ENCODE measurements at regions not wholly inside any gene's neighbourhood (a gene's known extent, or its start where the extent isn't known, plus 50 kb on each side); places are given as distances from the start of the nearest gene placed in this dataset.
"Not testable (repeated sequence)": the region's sequence is repeated elsewhere in the genome, so short reads cannot be mapped to it uniquely, and the experiment has no call there.

DNA sequence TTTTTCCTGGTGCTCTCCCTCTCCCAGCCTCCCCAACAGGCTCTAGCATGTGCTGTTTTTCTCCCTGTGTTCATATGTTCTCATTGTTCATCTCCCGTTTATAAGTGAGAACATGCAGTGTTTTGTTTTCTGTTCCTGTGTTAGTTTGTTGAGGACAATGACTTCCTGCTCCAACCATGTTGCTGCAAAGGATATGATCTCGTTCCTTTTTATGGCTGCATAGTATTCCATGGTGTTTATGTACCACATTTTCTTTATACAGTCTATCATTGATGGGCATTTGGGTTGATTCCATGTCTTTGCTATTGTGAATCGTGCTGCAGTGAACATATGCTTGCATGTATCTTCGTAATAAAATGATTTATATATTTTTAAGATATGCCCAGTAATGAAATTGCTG, 236.1 kb upstream of the HTR1E start:
- TF ChIP-seq EZH2 (IDR thresholded peaks at IDR 0.05; ENCODE audit: low read length, unreplicated experiment); EZH2phosphoT487 (IDR thresholded peaks at IDR 0.05; ENCODE audit: borderline replicate concordance, low read length): not testable (repeated sequence)
- TF ChIP-seq, protein P1, sequence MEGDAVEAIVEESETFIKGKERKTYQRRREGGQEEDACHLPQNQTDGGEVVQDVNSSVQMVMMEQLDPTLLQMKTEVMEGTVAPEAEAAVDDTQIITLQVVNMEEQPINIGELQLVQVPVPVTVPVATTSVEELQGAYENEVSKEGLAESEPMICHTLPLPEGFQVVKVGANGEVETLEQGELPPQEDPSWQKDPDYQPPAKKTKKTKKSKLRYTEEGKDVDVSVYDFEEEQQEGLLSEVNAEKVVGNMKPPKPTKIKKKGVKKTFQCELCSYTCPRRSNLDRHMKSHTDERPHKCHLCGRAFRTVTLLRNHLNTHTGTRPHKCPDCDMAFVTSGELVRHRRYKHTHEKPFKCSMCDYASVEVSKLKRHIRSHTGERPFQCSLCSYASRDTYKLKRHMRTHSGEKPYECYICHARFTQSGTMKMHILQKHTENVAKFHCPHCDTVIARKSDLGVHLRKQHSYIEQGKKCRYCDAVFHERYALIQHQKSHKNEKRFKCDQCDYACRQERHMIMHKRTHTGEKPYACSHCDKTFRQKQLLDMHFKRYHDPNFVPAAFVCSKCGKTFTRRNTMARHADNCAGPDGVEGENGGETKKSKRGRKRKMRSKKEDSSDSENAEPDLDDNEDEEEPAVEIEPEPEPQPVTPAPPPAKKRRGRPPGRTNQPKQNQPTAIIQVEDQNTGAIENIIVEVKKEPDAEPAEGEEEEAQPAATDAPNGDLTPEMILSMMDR (conservative IDR thresholded peaks at IDR 0.05; ENCODE audit: low read depth, low read length), result not testable (repeated sequence)

Data from PC-3 (cell line).